ENCODE measurements at regions not wholly inside any gene's neighbourhood (a gene's known extent, or its start where the extent isn't known, plus 50 kb on each side); places are given as distances from the start of the nearest gene placed in this dataset.

DNA sequence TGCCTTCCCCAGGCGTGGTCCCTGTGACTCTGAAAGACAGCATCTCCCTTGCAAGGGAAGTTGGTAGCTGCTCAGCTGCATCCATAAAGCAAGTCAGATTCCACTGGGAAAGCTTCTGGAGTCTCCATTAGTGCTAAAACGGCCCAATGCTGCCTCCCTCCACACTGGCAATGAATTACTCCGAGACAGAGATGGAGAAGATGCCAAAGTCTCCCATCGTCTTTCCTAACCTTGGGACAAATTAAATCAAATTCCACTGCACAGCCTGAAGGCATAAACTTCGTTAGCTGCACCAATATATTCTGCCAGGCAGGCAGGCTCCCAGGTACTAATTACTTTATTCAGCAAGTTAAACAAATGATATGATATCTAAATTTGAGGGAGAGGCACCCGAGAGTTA, 106.3 kb upstream of the GJB5 start:
- H3K27me3 ChIP-seq (ENCODE audit: low read depth): peaks cover 10% of the 10 kb centered on the region
- DNase-seq (ENCODE audit: low spot score in 2 of 2): no peak
- in situ Hi-C loops (cut with MboI; ENCODE audit: low sequenced_read_pairs): no loop called here

DNA sequence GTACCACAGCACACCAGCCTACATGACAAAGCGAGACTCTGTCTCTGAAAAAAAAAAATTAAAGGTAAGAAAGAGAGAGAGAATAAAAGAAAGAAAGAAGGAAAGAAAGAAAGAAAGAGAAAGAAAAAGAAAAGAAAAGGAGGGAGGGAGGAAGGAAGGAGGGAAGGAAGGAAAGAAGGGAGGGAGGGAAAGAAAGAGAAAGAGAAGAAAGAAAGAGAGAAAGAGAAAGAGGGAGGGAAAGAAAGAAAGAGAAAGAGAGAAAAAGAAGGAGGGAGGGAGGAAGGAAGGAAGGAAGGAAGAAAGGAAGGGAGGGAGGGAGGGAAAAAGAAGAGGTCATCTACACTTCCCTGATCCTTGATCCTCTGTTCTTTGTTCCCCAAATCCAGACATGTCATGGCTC, 104.8 kb upstream of the GJB5 start:
- peaks cover 3% of the 10 kb centered on the region for H3K27me3 ChIP-seq (ENCODE audit: low read depth)
- no peaks in the 10 kb centered on the region for H3K4me1 ChIP-seq
- no peak overlapping the region for H3K4me3 ChIP-seq
- no peaks in the 10 kb centered on the region for H3K36me3 ChIP-seq (replicated peaks)
- no peaks in the 10 kb centered on the region for H3K9me3 ChIP-seq
- no peak for DNase-seq (ENCODE audit: low spot score in 2 of 2)
- in situ Hi-C loops (cut with MboI; ENCODE audit: low sequenced_read_pairs): no loop called here

More for the DNA sequence above, 106.3 kb upstream of the GJB5 start:
- Histone ChIP-seq H3K9me3 (no peaks in the 10 kb centered on the region), H3K4me3 (no peak overlapping the region), H3K36me3 (replicated peaks) (no peaks in the 10 kb centered on the region), H3K4me1 (no peaks in the 10 kb centered on the region)

DNA sequence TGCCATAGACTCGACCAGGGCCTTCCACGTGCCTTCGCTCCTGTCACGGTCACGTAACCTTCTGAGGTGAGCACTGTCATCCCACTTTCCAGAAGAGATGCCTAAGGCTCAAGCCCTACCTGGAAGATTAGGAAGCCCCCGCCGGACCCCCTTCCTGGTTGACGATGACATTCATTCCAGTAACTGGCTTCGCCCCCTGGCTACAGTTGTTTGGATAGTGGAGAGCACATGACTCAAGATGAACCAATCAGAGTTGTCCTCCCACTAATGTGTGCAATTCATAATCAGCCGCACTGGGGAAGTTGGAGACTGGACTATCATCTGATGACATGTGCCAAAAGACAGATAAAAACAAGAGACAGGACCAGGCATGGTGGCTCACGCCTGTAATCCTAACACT, 104.0 kb upstream of the GJB5 start:
- in situ Hi-C loops (cut with MboI; ENCODE audit: low sequenced_read_pairs): no loop called here

DNA sequence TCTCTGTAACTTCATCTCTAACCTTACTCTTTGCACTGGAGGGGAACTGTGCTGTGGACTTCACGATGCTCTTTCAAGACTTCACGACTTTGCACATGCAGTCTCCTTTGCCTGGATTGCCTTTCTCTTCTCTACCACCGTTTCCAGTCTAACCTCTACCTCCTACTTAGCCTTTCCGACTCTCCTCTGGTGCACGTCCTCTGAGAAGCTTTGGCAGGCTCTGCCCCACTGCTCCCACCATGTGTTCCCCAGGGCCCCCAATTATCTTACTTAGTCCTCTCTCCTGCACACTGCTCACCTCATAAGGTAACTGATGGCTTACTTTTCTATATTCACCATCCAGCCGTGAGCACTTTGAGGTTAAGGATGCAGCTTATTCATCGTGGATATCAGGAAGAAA, 101.7 kb upstream of the GJB5 start:
- DNase-seq (ENCODE audit: low spot score in 2 of 2): no peak
- Histone ChIP-seq H3K27me3 (ENCODE audit: low read depth) (peaks cover 3% of the 10 kb centered on the region; the same call in 1 of the 2 replicates), H3K9me3 (no peaks in the 10 kb centered on the region), H3K4me1 (no peaks in the 10 kb centered on the region), H3K4me3 (no peak overlapping the region), H3K36me3 (replicated peaks) (no peaks in the 10 kb centered on the region)
- in situ Hi-C loops (cut with MboI; ENCODE audit: low sequenced_read_pairs): no loop called here

More for the DNA sequence above, 104.0 kb upstream of the GJB5 start:
- H3K36me3 ChIP-seq (replicated peaks): no peaks in the 10 kb centered on the region
- DNase-seq (ENCODE audit: low spot score in 2 of 2): no peak
- no peak overlapping the region for H3K4me3 ChIP-seq
- no peaks in the 10 kb centered on the region for H3K9me3 ChIP-seq
- H3K4me1 ChIP-seq: no peaks in the 10 kb centered on the region
- peaks cover 6% of the 10 kb centered on the region; the same call in 1 of the 2 replicates for H3K27me3 ChIP-seq (ENCODE audit: low read depth)

DNA sequence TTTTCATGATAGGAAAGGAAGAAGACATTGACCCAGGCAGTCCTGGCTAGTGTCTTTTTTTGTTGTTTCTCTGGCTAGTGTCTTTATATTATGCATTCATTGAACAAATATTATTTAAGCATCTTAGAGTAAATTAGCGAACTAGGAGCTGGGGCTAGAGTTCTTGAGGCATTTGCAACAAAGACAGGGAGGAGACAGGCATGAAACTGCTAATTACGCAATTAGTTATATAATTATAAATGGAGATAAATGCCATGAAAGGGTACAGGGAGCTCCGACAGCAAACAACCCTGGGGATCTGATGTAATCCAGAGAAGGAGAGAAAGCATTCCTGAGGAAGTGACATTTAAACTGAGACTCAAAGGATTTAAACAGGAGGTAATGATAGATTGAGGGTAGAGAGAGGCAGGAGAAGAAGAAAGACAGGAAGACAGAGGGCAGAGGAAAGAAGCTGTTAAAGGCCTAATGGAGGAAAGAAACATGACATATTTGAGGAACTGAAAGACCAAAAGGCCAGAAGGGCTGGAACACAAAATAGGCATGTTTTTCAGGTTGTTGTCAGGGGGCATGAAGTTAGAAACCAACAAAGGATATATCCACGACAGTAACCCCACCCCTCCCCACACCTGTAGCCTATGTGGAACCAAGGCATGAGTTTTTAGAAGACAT, 99.5 kb upstream of the GJB5 start:
- no peaks in the 10 kb centered on the region for H3K9me3 ChIP-seq
- no peaks in the 10 kb centered on the region for H3K36me3 ChIP-seq (replicated peaks)
- DNase-seq (ENCODE audit: low spot score in 2 of 2): no peak
- H3K27me3 ChIP-seq (ENCODE audit: low read depth): peaks cover 3% of the 10 kb centered on the region; the same call in 1 of the 2 replicates
- H3K4me3 ChIP-seq: no peak overlapping the region
- no peaks in the 10 kb centered on the region for H3K4me1 ChIP-seq
- in situ Hi-C loops (cut with MboI; ENCODE audit: low sequenced_read_pairs): no loop called here

DNA sequence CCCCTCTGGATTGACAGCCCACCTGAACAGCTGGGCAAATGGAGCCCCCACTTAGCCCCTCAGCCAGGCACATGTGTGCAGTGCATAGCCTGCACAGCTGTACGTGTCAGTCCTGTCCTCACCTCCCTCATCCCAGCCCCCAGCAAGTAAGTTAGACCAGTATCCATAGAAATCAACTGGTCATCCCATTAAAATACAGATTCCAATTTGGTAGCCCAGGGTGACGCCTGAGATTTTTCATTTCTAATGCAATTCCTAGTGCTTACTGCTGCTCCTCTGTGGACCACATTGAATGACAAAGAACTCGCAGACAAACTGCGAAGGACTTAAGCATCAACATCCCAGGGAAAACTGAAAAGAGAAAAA, 99.0 kb upstream of the GJB5 start:
- Histone ChIP-seq H3K4me1 (no peaks in the 10 kb centered on the region), H3K27me3 (ENCODE audit: low read depth) (peaks cover 3% of the 10 kb centered on the region; the same call in 1 of the 2 replicates), H3K4me3 (no peak overlapping the region), H3K9me3 (no peaks in the 10 kb centered on the region), H3K36me3 (replicated peaks) (no peaks in the 10 kb centered on the region)
- DNase-seq (ENCODE audit: low spot score in 2 of 2): no peak
- in situ Hi-C loops (cut with MboI; ENCODE audit: low sequenced_read_pairs): no loop called here

DNA sequence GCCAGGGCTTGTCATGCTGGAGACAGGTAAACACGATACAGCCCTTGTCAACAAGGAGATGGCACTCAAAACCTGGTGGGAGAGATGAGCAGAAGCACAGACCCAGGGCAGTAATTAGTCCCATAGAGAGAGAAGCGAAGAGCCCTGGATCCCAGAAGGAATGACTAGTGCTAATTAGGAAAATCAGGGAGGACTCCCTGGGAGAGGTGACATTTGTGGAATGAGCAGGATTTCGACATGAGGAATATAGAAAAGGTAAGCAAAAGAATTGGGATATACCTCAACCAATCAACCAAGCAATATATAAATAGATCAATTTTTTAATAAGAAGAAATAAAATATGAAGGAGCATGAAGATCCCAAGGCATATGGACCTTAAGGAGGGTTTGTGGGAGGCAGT, 98.5 kb upstream of the GJB5 start:
- H3K36me3 ChIP-seq (replicated peaks): no peaks in the 10 kb centered on the region
- in situ Hi-C loops (cut with MboI; ENCODE audit: low sequenced_read_pairs): no loop called here

DNA sequence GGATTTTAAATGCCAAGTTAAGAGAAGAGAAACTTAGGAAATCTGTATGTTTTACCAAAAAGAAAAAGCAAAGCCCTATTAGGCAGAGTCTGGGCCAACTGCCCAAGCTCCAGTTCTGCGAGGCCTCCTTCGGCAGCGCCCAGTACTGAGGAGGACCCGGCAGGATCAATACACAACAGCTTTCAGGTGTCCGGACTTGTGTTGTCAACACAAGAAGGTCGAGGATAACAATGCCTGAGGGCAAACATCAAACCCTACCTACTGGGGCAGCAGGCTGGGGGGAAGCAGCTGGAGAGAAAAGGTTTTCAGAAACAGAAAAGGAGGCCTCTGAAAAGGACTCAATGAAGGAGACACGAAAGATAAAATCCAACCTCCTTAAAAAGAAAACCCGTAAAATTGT, 98.1 kb upstream of the GJB5 start:
- H3K9me3 ChIP-seq: no peaks in the 10 kb centered on the region
- peaks cover 3% of the 10 kb centered on the region; the same call in 1 of the 2 replicates for H3K27me3 ChIP-seq (ENCODE audit: low read depth)
- in situ Hi-C loops (cut with MboI; ENCODE audit: low sequenced_read_pairs): no loop called here
- no peak for DNase-seq (ENCODE audit: low spot score in 2 of 2)
- no peaks in the 10 kb centered on the region for H3K36me3 ChIP-seq (replicated peaks)
- H3K4me1 ChIP-seq: no peaks in the 10 kb centered on the region
- H3K4me3 ChIP-seq: no peak overlapping the region

More for the DNA sequence above, 98.5 kb upstream of the GJB5 start:
- Histone ChIP-seq H3K9me3 (no peaks in the 10 kb centered on the region), H3K4me1 (no peaks in the 10 kb centered on the region), H3K27me3 (ENCODE audit: low read depth) (peaks cover 3% of the 10 kb centered on the region; the same call in 1 of the 2 replicates), H3K4me3 (no peak overlapping the region)
- DNase-seq (ENCODE audit: low spot score in 2 of 2): no peak

DNA sequence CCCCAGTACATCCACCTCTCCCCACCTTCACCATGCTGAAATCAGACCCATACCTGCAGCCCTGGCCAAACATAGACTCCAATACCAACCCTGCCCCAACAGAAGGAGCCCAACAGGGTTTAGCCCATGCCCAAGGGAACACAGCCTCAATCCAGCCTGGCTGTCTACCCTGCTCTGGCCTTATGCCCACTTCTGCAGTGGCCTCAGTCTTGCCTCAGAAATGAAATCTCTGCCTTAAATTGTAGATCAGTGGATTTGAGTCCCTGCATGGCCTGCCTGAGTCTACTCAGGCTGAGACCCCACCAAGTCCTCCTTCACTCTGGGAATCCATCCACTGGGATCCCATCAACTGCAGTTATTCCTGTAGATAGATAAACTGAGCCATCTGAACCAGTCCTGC, 97.6 kb upstream of the GJB5 start:
- Histone ChIP-seq H3K4me1 (no peaks in the 10 kb centered on the region), H3K4me3 (no peak overlapping the region), H3K36me3 (replicated peaks) (no peaks in the 10 kb centered on the region), H3K9me3 (no peaks in the 10 kb centered on the region), H3K27me3 (ENCODE audit: low read depth) (peaks cover 3% of the 10 kb centered on the region; the same call in 1 of the 2 replicates)
- no peak for DNase-seq (ENCODE audit: low spot score in 2 of 2)
- in situ Hi-C loops (cut with MboI; ENCODE audit: low sequenced_read_pairs): no loop called here

DNA sequence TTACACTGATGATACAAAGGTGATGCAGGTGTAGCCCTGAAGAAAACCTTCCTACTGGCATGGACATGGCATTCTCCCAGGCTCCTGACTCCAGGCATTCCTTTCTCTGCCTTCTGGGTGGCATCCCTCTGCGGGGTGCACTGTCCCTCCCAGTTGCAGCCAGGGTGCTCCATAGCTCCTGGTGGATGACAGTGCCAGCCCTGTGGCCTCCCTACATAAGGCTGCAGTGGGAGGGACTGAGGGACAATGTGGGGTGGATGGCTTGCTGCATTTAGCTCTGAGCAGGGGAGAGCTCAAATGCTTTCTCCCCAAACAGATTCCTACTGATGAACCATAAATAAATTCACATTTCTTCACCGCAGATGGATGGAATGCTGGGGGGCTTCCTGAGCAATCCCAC, 97.0 kb upstream of the GJB5 start:
- Histone ChIP-seq H3K27me3 (ENCODE audit: low read depth) (peaks cover 3% of the 10 kb centered on the region; the same call in 1 of the 2 replicates), H3K4me3 (no peak overlapping the region), H3K4me1 (no peaks in the 10 kb centered on the region), H3K9me3 (no peaks in the 10 kb centered on the region), H3K36me3 (replicated peaks) (no peaks in the 10 kb centered on the region)
- no peak for DNase-seq (ENCODE audit: low spot score in 2 of 2)
- in situ Hi-C loops (cut with MboI; ENCODE audit: low sequenced_read_pairs): no loop called here

DNA sequence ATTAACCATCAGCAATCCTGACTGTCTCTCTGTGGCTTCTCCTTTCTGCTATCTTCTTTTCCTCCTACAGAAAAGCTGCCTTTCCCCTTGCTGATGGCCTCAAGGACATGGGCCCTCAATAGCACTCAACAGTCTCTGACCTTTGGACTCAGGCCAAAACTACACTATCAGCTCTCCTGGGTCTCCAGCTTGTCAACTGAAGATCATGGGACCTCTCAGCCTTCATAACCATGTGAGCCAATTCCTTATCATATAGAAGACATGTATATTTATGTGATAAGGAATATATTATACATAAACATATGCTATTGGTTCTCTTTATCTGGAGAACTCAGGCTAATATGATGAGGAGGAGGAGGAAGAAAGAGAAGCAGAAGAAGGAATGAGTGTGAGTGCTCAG, 91.8 kb upstream of the GJB5 start:
- Histone ChIP-seq H3K36me3 (replicated peaks) (no peaks in the 10 kb centered on the region), H3K9me3 (no peaks in the 10 kb centered on the region), H3K4me1 (no peaks in the 10 kb centered on the region), H3K27me3 (ENCODE audit: low read depth) (no peaks in the 10 kb centered on the region), H3K4me3 (no peak overlapping the region)
- DNase-seq (ENCODE audit: low spot score in 2 of 2): no peak
- in situ Hi-C loops (cut with MboI; ENCODE audit: low sequenced_read_pairs): no loop called here

DNA sequence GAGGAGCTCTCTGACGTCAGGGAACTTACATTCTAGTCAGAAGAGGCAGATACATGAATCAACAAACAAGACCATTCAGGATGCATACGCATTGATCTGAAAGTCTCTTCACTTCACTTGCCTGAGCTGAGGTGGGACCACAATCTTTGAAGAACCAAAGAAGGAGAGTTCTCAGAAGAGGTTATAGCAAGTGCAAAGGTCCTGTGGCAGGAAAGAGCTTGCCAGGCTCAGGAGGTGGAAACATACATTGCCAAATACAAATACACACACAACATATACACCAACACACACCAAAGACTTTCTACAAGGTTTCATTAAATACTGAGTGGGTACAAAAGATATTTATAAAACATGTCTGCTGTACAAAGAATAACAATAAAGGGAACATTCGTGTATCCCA, 86.8 kb upstream of the GJB5 start:
- Histone ChIP-seq H3K4me1 (no peaks in the 10 kb centered on the region), H3K9me3 (no peaks in the 10 kb centered on the region; the same call in 1 of the 2 replicates), H3K27me3 (ENCODE audit: low read depth) (no peaks in the 10 kb centered on the region), H3K36me3 (replicated peaks) (no peaks in the 10 kb centered on the region), H3K4me3 (no peak overlapping the region)
- no peak for DNase-seq (ENCODE audit: low spot score in 2 of 2)
- in situ Hi-C loops (cut with MboI; ENCODE audit: low sequenced_read_pairs): no loop called here

DNA sequence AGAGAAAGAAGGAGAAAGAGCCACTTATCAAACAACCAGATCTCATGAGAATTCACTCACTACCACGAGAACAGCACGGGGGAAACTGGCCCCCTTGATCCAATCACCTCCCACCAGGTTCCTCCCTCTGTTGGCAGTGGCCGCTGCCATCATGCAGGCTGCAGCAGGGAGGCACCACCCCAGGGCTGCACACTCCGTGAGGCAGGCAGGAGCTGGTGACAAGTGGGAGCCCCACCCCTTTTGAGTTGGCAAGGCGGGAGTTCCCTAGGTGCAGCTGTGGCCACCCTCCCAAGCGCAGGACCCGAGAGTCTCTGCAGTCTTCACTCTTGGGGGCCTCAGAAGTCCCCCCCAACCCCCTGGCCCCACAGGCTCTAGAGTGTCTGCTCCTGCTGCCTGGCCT, 83.9 kb upstream of the GJB5 start:
- Histone ChIP-seq H3K4me1 (no peaks in the 10 kb centered on the region), H3K36me3 (replicated peaks) (no peaks in the 10 kb centered on the region), H3K9me3 (no peaks in the 10 kb centered on the region; the same call in 1 of the 2 replicates), H3K4me3 (no peak overlapping the region), H3K27me3 (ENCODE audit: low read depth) (no peaks in the 10 kb centered on the region)
- no peak for DNase-seq (ENCODE audit: low spot score in 2 of 2)
- in situ Hi-C loops (cut with MboI; ENCODE audit: low sequenced_read_pairs): no loop called here

DNA sequence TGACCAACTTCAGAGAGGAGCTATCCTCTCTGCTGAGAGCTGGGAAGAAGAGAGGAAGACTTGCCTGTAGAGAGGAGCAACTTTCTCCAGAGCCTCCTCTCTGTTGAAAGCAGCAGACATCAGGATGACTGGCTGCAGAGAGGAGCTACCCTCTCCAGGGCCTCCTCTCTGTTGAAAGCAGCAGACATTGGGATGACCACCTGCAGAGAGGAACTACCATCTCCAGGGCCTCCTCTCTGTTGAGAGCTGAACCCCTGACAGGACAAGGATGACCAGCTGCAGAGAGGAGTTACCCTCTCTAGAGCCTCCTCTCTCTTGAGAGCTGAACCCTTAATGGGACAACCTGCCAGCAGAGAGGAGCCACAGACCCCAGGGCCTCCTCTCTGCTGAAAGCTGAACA, 83.0 kb upstream of the GJB5 start:
- Histone ChIP-seq H3K4me1 (no peaks in the 10 kb centered on the region), H3K4me3 (no peak overlapping the region), H3K36me3 (replicated peaks) (no peaks in the 10 kb centered on the region), H3K27me3 (ENCODE audit: low read depth) (no peaks in the 10 kb centered on the region), H3K9me3 (no peaks in the 10 kb centered on the region; the same call in 1 of the 2 replicates)
- DNase-seq (ENCODE audit: low spot score in 2 of 2): no peak
- in situ Hi-C loops (cut with MboI; ENCODE audit: low sequenced_read_pairs): no loop called here

Measured in HAP-1 (cell line).